ENCODE measurements at regions not wholly inside any gene's neighbourhood (a gene's known extent, or its start where the extent isn't known, plus 50 kb on each side); places are given as distances from the start of the nearest gene placed in this dataset.

DNA sequence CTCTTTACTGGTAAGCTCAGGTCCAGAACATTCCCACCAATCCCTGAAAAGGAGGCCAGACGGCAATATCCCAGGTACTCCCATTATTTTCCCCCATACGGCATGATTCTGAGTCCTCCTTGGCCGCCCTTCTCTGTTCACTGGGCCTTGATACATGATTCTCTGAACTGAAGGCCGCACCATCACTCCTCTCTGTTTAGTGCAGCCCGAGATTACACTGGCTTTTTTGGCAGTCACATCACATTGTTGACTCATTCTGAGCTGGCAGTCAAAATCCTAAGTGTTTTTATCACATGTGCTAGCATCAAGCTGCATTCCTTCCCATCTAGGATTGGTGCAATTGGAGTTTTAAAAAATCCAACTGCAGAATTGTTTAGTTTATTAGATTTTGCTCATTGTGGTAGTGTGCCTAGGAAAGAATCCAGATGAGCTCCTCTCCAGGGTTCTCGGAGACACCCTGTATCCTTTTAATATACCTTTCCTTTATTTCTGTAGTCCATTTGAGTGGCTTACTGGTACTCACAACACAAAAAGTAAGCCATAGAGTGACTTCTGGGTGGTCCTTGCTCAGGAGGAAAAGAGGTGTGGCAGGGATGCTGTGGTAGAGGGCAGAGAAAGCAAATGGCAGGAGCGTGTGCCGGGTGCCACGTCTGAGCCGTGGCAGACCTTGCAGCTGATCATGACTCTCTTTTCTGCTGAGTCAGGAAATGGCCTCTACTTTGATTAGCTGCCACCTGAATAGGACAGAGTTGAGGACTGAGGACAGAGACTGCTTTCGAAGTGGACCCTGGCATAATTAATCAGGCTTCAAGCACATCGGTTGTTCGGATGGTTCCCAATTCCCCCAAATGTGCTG, 121.1 kb upstream of the IL12B start:
- DNase-seq (ENCODE audit: extremely low read depth in 1 of 11, low read depth in 9 of 11, low spot score in 4 of 11): no peak

DNA sequence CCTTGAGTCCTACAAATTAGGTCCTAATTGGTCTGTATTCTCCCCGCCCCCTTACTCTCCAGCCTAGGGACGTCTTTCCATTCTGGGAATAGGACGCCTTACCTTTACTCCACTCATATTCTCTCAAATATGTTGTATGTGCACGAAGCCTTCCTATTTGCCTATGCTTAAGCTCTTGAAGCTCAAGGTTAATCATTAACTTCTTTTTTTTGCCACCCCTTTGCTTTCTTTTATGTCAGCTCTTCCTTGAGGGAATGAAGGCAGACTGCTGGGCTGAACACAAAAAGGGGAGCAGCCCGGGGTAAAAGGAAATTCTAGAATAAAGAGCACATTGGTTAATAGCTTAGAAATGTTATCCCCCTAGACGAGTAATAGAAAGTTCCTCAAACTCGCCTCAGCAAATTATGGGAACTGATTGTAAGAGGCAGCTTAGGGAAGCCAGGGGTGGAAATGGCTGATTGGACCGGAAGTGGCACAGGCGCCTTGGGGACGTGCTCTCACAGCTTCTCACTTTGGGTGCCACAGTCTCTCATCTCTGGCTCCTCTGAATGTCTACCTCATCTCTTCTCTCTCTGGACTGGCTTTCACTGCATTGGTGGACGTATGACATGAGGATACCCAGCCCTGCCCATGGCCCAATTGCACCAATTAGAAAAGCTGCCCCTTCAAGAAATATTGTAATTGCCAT, 122.3 kb upstream of the IL12B start:
- DNase-seq (ENCODE audit: extremely low read depth in 1 of 11, low read depth in 9 of 11, low spot score in 4 of 11): peak in 1 of 11 donors; percentile 43

DNA sequence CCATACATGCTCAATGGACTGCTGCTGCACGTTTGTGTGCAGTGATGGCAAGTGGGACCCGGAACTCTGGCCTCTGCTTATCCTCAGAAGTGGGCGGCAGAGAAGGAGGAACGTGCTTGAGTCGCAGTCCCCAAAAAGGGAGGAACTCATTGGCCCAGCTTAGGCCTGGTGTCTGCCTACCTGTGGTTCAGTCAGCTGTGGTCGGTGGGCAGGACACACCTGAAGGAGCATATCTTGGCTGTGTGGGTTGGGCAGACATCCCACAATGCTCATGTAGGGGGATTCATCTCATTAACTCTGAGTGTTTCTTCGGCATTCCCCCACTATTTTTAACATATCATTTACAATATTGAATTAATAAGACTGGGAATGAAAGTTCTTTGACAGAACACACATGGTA, 122.9 kb upstream of the IL12B start:
- no peak for DNase-seq (ENCODE audit: extremely low read depth in 1 of 11, low read depth in 9 of 11, low spot score in 4 of 11)

DNA sequence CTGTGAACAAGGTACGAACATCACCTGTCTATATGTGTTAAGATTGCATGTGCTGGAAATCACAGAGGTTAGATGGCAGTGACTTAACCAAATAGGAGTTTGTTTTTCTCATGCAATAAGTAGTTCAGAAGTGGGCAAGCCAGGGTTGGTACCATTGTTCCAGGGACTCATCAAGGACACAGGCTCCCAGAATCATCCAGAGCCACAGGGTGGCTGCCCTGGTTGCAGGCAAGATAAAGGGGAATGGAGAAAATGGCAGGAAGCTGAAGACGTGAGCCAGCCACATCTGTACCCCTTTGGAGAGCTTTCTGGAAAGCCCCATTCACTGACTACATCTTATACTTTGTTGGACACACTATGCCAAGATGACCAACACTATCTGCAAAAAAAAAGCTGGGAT, 126.0 kb upstream of the IL12B start:
- no peak for DNase-seq (ENCODE audit: extremely low read depth in 1 of 11, low read depth in 9 of 11, low spot score in 4 of 11)

DNA sequence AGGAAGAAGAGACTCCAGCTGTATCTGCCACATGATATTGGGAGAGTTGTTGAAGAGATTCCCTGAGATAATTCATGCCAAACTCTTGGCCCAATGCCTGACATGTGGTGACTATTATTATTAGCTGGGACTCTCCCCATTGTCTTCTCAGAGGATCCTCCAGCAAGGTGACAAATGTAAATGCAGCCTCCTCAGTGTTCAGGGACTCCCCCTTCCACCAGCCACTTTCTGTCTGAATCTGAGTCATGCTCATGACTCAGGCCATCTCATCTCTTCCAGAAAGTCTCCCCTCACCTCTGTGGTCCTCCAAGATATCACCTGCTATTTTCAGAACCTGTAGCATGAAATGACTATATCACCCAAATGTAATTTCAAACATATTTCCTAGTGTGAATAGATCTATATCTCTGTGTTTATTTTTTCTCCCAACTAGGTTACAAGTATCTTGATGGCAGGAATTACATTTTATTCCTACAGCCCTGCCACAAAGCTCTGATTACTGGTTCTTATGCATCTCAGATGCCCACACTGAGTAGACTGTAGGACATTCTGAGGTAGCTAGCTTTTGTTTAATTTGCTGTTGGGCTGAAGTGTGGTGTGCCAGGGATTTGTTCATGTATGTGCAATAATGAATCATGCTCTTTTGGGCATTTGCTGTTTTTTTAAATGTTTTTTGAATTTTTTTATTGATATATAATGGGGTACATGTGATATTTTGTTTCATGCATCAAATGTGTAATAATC, 126.6 kb upstream of the IL12B start:
- DNase-seq (ENCODE audit: extremely low read depth in 1 of 11, low read depth in 9 of 11, low spot score in 4 of 11): no peak

- no peak for DNase-seq (ENCODE audit: extremely low read depth in 1 of 11, low read depth in 9 of 11, low spot score in 4 of 11)
Measured at GRCh38 chr5:159458217-159458711, 128.0 kb upstream of the IL12B start.

GRCh38 chr5:159459132-159459627, 128.9 kb upstream of the IL12B start:
- no peak for DNase-seq (ENCODE audit: extremely low read depth in 1 of 11, low read depth in 9 of 11, low spot score in 4 of 11)

GRCh38 chr5:159459951-159460538, 129.8 kb upstream of the IL12B start:
- DNase-seq (ENCODE audit: extremely low read depth in 1 of 11, low read depth in 9 of 11, low spot score in 4 of 11): no peak

DNA sequence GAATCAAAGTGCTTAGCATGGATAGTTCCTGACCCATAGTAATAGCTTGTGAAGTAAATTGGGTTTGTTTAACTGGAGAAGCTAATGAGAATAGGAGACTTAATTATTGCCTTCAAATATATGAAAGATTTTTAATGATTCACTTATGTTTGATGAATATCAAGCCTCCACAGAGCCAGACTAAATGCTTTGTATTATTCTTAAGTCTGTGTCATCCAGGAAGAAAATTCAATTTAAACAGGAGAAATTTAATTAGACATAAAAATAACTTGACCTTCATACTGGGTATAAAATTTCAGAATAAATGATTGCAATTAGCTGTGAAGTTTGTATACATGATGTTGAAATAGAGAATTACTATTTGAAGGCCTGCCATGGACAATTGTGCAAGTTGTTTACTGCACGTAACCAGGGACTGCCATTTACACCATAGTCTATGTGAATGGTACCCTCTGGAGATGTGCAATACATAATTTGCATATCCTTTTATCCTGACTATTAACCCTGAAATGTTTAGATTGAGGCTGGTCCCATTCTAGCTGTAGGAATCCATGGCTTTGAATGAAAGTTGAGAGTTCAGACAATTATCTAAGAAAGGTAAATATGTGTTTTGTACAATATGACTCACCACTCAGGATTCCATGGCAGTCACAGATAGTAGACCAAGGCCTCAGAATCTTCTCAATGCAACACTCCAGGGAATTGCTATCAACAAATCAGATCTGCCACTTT, 133.5 kb upstream of the IL12B start:
- no peak for DNase-seq (ENCODE audit: extremely low read depth in 1 of 11, low read depth in 9 of 11, low spot score in 4 of 11)

- DNase-seq (ENCODE audit: extremely low read depth in 1 of 11, low read depth in 9 of 11, low spot score in 4 of 11): no peak
Measured at GRCh38 chr5:159465604-159466003, 135.3 kb upstream of the IL12B start.

DNA sequence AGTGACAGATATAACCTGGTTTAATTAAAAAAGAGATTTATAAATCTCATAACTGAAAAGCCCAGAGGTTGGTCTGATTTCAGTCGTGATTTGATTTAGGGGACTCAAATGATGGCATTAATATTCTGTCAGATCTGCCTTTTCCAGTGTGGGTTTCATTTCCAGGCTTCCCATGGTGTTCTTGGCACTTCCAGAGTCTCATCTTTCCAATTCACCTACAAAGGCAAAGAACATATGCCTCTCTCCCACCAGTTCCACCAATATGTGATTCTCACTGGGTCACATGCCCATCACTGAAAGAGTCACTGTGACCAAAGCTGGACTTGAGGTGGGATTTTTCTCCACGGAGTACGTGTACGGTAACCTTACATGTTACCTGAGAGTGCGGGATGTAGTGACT, 137.4 kb upstream of the IL12B start:
- DNase-seq (ENCODE audit: extremely low read depth in 1 of 11, low read depth in 9 of 11, low spot score in 4 of 11): no peak

- no peak for DNase-seq (ENCODE audit: extremely low read depth in 1 of 11, low read depth in 9 of 11, low spot score in 4 of 11)
Measured at GRCh38 chr5:159469496-159470372, 139.4 kb upstream of the IL12B start.

GRCh38 chr5:159471904-159472303, 141.6 kb upstream of the IL12B start:
- no peak for DNase-seq (ENCODE audit: extremely low read depth in 1 of 11, low read depth in 9 of 11, low spot score in 4 of 11)

GRCh38 chr5:159475026-159475425, 144.7 kb upstream of the IL12B start:
- DNase-seq (ENCODE audit: extremely low read depth in 1 of 11, low read depth in 9 of 11, low spot score in 4 of 11): no peak

- no peak for DNase-seq (ENCODE audit: extremely low read depth in 1 of 11, low read depth in 9 of 11, low spot score in 4 of 11)
Measured at GRCh38 chr5:159478950-159479349, 148.7 kb upstream of the IL12B start.

- no peak for DNase-seq (ENCODE audit: extremely low read depth in 1 of 11, low read depth in 9 of 11, low spot score in 4 of 11)
Measured at GRCh38 chr5:159480849-159481248, 150.6 kb upstream of the IL12B start.

DNA sequence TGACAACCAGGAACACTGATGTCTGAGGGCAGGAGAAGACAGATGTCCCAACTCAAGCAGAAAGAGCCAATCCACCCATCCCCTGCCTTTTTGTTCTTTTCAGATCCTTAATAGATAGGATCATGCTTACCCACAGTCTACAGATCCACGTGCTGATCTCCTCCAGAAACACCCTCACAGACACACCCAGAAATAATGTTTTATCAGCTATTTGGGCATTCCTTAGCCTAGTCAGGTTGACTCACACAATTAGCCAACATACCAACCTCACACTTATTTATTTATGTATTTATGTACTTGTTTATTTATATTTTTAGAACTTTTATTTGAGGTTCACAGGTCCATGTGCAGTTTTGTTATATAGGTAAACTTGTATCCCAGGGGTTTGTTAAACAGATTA, 151.5 kb upstream of the IL12B start:
- DNase-seq (ENCODE audit: extremely low read depth in 1 of 11, low read depth in 9 of 11, low spot score in 4 of 11): no peak

- no peak for DNase-seq (ENCODE audit: extremely low read depth in 1 of 11, low read depth in 9 of 11, low spot score in 4 of 11)
Measured at GRCh38 chr5:159486836-159487235, 156.5 kb upstream of the IL12B start.
